ENCODE measurements at regions not wholly inside any gene's neighbourhood (a gene's known extent, or its start where the extent isn't known, plus 50 kb on each side); places are given as distances from the start of the nearest gene placed in this dataset.
A peak's percentile ranks its signal among the peaks of the same experiment; 100 is the strongest.

- Histone ChIP-seq H2AFZ (ENCODE audit: low read length) (no peak overlapping the region), H3K79me2 (ENCODE audit: insufficient read depth, low read length) (no peaks in the 10 kb centered on the region), H4K5ac (ENCODE audit: insufficient read length, low read depth, low read length) (no peak overlapping the region), H4K8ac (replicated peaks; ENCODE audit: insufficient read length, low read depth, low read length) (no peak overlapping the region), H2AK5ac (ENCODE audit: insufficient read length, low read length) (no peak overlapping the region), H2BK120ac (ENCODE audit: low read depth, low read length, poor library complexity, severe bottlenecking) (no peak overlapping the region), H3K18ac (ENCODE audit: insufficient read length, low read depth, low read length) (no peak overlapping the region), H4K20me1 (ENCODE audit: control insufficient read depth, insufficient read depth, insufficient read length) (no peaks in the 10 kb centered on the region), H3K4ac (ENCODE audit: low read depth, low read length) (no peak overlapping the region), H2BK12ac (ENCODE audit: insufficient read length, low read depth, low read length) (no peak overlapping the region), H3K14ac (ENCODE audit: insufficient read depth, low read length) (no peak overlapping the region), H3K4me2 (ENCODE audit: insufficient read depth, insufficient read length, low read length) (no peak overlapping the region), H2BK20ac (ENCODE audit: low read depth, low read length, poor library complexity, severe bottlenecking) (no peak overlapping the region), H3K9ac (ENCODE audit: extremely low read depth, insufficient read length, low read length) (no peak overlapping the region), H3K9me3 (ENCODE audit: control insufficient read depth, low read depth, low read length) (no peaks in the 10 kb centered on the region), H3K23me2 (ENCODE audit: insufficient read length, low read depth, low read length, poor library complexity, severe bottlenecking) (no peaks in the 10 kb centered on the region), H3K27me3 (ENCODE audit: insufficient read depth, low read length) (no peaks in the 10 kb centered on the region), H3K27ac (ENCODE audit: insufficient read length, low read depth, low read length) (no peak overlapping the region), H2BK5ac (ENCODE audit: insufficient read length, low read length) (no peak overlapping the region), H3K56ac (ENCODE audit: insufficient read length, low read depth, low read length) (no peak overlapping the region), H3K4me1 (ENCODE audit: insufficient read depth, low read length) (no peaks in the 10 kb centered on the region; the same call in 1 of the 2 replicates), H2BK15ac (ENCODE audit: low read depth, low read length) (no peak overlapping the region), H3K23ac (ENCODE audit: insufficient read length, low read depth, low read length) (no peak overlapping the region), H4K91ac (ENCODE audit: insufficient read length, low read depth, low read length) (no peak overlapping the region), H3T11ph (ENCODE audit: low read length) (no peak overlapping the region), H3K79me1 (ENCODE audit: insufficient read depth, low read depth, low read length, poor library complexity, severe bottlenecking) (no peaks in the 10 kb centered on the region)
- Mint-ChIP-seq H3K27me3 (ENCODE audit: low read depth) (no peaks in the 10 kb centered on the region), H3K36me3 (ENCODE audit: insufficient read depth in 1 of 3, low read depth in 3 of 3) (no peaks in the 10 kb centered on the region), H3K9me3 (peaks cover 0 to 3% of the 10 kb centered on the region in 2 experiments; a peak in 1 of 5 replicates), H3K4me1 (peaks cover 10 to 16% of the 10 kb centered on the region in 2 experiments; a peak in 3 of 4 replicates), H3K27ac (peak overlapping the region in 1 of 3 experiments; percentile 24; a peak in 2 of 7 replicates), H3K4me3 (no peak overlapping the region)
- no CpG with 5 or more reads among the region's 1 CpG for WGBS (ENCODE audit: extremely low coverage, insufficient read length, low lambda C conversion rate)
- TF ChIP-seq CTCF (conservative IDR thresholded peaks at IDR 0.05): no peak
- peak; percentile 35 for DNase-seq
These were observed 99.4 kb upstream of the UBE2E2 start for GRCh38 chr3:23103764-23104163.
